ENCODE measurements at regions not wholly inside any gene's neighbourhood (a gene's known extent, or its start where the extent isn't known, plus 50 kb on each side); places are given as distances from the start of the nearest gene placed in this dataset.

GRCh38 chr13:79197933-79198332 is 208.1 kb downstream of the RBM26 start:
- TF ChIP-seq RAD21 (conservative IDR thresholded peaks at IDR 0.05) = no peak
- TF ChIP-seq EP300 (conservative IDR thresholded peaks at IDR 0.05; ENCODE audit: poor library complexity, severe bottlenecking) = no peak
- no peak for TF ChIP-seq POLR2AphosphoS5 (IDR thresholded peaks at IDR 0.05)
- TF ChIP-seq MXI1 (conservative IDR thresholded peaks at IDR 0.05; ENCODE audit: poor library complexity, severe bottlenecking) = no peak
- TF ChIP-seq REST (IDR thresholded peaks at IDR 0.05; ENCODE audit: borderline replicate concordance) = no peak
- no peak for TF ChIP-seq SMC3 (conservative IDR thresholded peaks at IDR 0.05; ENCODE audit: poor library complexity)
- no peak for TF ChIP-seq EZH2 (IDR thresholded peaks at IDR 0.05; ENCODE audit: borderline replicate concordance, insufficient read depth, low read length, poor library complexity, severe bottlenecking)
- no peak for TF ChIP-seq TAF1 (IDR thresholded peaks at IDR 0.05; ENCODE audit: low read depth)
- no peak for TF ChIP-seq CTCF (IDR thresholded peaks at IDR 0.05; ENCODE audit: poor library complexity, severe bottlenecking)
- Histone ChIP-seq H3K4me3 (ENCODE audit: low read length) (no peak overlapping the region), H3K79me2 (replicated peaks; ENCODE audit: insufficient read depth, low read length) (no peaks in the 10 kb centered on the region), H3K9me2 (ENCODE audit: insufficient read depth, low read length) (no peaks in the 10 kb centered on the region), H2AFZ (ENCODE audit: low read depth, low read length) (no peak overlapping the region), H3K27me3 (ENCODE audit: insufficient read depth, low read depth, low read length) (no peaks in the 10 kb centered on the region), H4K20me1 (ENCODE audit: insufficient read depth) (no peaks in the 10 kb centered on the region), H3K9ac (ENCODE audit: low read length) (no peak overlapping the region), H3F3A (ENCODE audit: insufficient read depth, low read length, poor library complexity, severe bottlenecking) (no peaks in the 10 kb centered on the region), H3K27ac (ENCODE audit: low read length) (no peak overlapping the region), H3K36me3 (ENCODE audit: insufficient read depth, low read length) (no peaks in the 10 kb centered on the region), H3K9me3 (ENCODE audit: low read length) (no peaks in the 10 kb centered on the region), H3K4me2 (ENCODE audit: low read length) (no peak overlapping the region)

GRCh38 chr13:79196843-79197242 is 209.2 kb downstream of the RBM26 start:
- Histone ChIP-seq H3K4me3 (ENCODE audit: low read length) (no peak overlapping the region), H2AFZ (ENCODE audit: low read depth, low read length) (no peak overlapping the region), H3K9me2 (ENCODE audit: insufficient read depth, low read length) (no peaks in the 10 kb centered on the region), H3K9ac (ENCODE audit: low read length) (no peak overlapping the region), H3F3A (ENCODE audit: insufficient read depth, low read length, poor library complexity, severe bottlenecking) (no peaks in the 10 kb centered on the region), H3K9me3 (ENCODE audit: low read length) (no peaks in the 10 kb centered on the region), H3K79me2 (replicated peaks; ENCODE audit: insufficient read depth, low read length) (no peaks in the 10 kb centered on the region), H3K4me2 (ENCODE audit: low read length) (no peak overlapping the region), H3K27ac (ENCODE audit: low read length) (no peak overlapping the region), H3K36me3 (ENCODE audit: insufficient read depth, low read length) (no peaks in the 10 kb centered on the region), H3K27me3 (ENCODE audit: insufficient read depth, low read depth, low read length) (no peaks in the 10 kb centered on the region), H4K20me1 (ENCODE audit: insufficient read depth) (no peaks in the 10 kb centered on the region)
- TF ChIP-seq SMC3 (conservative IDR thresholded peaks at IDR 0.05; ENCODE audit: poor library complexity) (no peak), EZH2 (IDR thresholded peaks at IDR 0.05; ENCODE audit: borderline replicate concordance, insufficient read depth, low read length, poor library complexity, severe bottlenecking) (no peak), POLR2AphosphoS5 (IDR thresholded peaks at IDR 0.05) (no peak), EP300 (conservative IDR thresholded peaks at IDR 0.05; ENCODE audit: poor library complexity, severe bottlenecking) (no peak), REST (IDR thresholded peaks at IDR 0.05; ENCODE audit: borderline replicate concordance) (no peak), CTCF (IDR thresholded peaks at IDR 0.05; ENCODE audit: poor library complexity, severe bottlenecking) (no peak)
